GM12878 (cell line): ENCODE measurements at regions not wholly inside any gene's neighbourhood (a gene's known extent, or its start where the extent isn't known, plus 50 kb on each side); places are given as distances from the start of the nearest gene placed in this dataset.

Source experiments
- ATAC-seq: fragments of 200-7000 bp; cut with Tn5 transposase; 3 replicates; pipeline ENCODE4 v1.9.1; 2020; ENCODE audit warnings: mild to moderate bottlenecking, moderate library complexity
- BruUV-seq: library from RNA; stranded (reverse); fragments of 400-500 nt; replicated peaks from 2 replicates; lab custom pipeline; 2021; lab: Mats Ljungman, UMichigan
- CTCF ChIA-PET: fragments of 300-600 bp; sonication (Branson Sonifier 250); formaldehyde crosslinking; extraction: SDS; loops from one replicate; lab custom pipeline; 2021; ENCODE audit warnings: inconsistent platforms; lab: Yijun Ruan, JAX
- POLR2A ChIA-PET: fragments of 350-600 bp; formaldehyde crosslinking; extraction: SDS; loops from one replicate; lab custom pipeline; 2021; ENCODE audit warnings: inconsistent platforms; lab: Charles Lee
- RAD21 ChIA-PET: fragments of 300-600 bp; sonication (Branson Sonifier 250); formaldehyde crosslinking; loops from one replicate; lab custom pipeline; 2023; ENCODE audit warnings: antibody characterized with exemption; ENCODE audit not compliant: unreplicated experiment; lab: Charles Lee
- SMC1A ChIA-PET: fragments of 300-600 bp; sonication (Branson Sonifier 250); formaldehyde crosslinking; loops from one replicate; lab custom pipeline; 2023; ENCODE audit not compliant: unreplicated experiment, uncharacterized antibody; lab: Charles Lee
- DNase-seq: peaks from one replicate; pipeline ENCODE4 v3.0.0-alpha.2; 2011; ENCODE audit warnings: low read depth, low spot score
- FAIRE-seq: peaks from 3 replicates; lab custom pipeline; 2011; peaks lifted over from hg19 to GRCh38; lab: Jason Lieb, UNC
- H2AFZ ChIP-seq: 2 replicates; pipeline ENCODE4 v1.6.0; 2011; ENCODE audit warnings: low read depth, low read length, control low read depth; ENCODE audit not compliant: control insufficient read depth
- H3K27ac ChIP-seq: 2 replicates; pipeline ENCODE4 v1.5.1; 2011; ENCODE audit warnings: control low read depth; ENCODE audit not compliant: control insufficient read depth, insufficient read depth
- H3K27me3 ChIP-seq, 2 experiments: replicated peaks in 1 of 2; 2 replicates each; pipeline versions ENCODE4 v1.6.0 to v1.6.1; 2011; ENCODE audit warnings: low read length in 1 of 2; ENCODE audit not compliant: control insufficient read depth in 2 of 2, insufficient read depth in 2 of 2
- H3K36me3 ChIP-seq, 2 experiments: 2 replicates each; pipeline ENCODE4 v1.5.1; 2011; ENCODE audit warnings: low read length in 1 of 2; ENCODE audit not compliant: control insufficient read depth in 2 of 2, insufficient read depth in 2 of 2
- H3K4me1 ChIP-seq: 2 replicates; pipeline ENCODE4 v1.6.1; 2011; ENCODE audit warnings: mild to moderate bottlenecking, low read length, moderate library complexity, mixed read lengths; ENCODE audit not compliant: control insufficient read depth, insufficient read depth
- H3K4me2 ChIP-seq: 2 replicates; pipeline ENCODE4 v1.6.0; 2011; ENCODE audit warnings: control low read depth; ENCODE audit not compliant: control insufficient read depth, insufficient read depth
- H3K4me3 ChIP-seq: fragments of 200-600 bp; sonication (generic); 2 replicates; pipeline ENCODE4 v1.5.1; 2016
- H3K79me2 ChIP-seq: 2 replicates; pipeline ENCODE4 v1.6.0; 2011; ENCODE audit warnings: low read length; ENCODE audit not compliant: control insufficient read depth, insufficient read depth
- H3K9ac ChIP-seq: 2 replicates; pipeline ENCODE4 v1.8.0; 2011; ENCODE audit warnings: low read length, control low read depth, mixed read lengths; ENCODE audit not compliant: control insufficient read depth, insufficient read depth
- H3K9me3 ChIP-seq: replicated peaks from 3 replicates; pipeline ENCODE4 v1.5.1; 2011; ENCODE audit warnings: mild to moderate bottlenecking, low read length; ENCODE audit not compliant: control insufficient read depth, insufficient read depth
- H4K20me1 ChIP-seq: 2 replicates; pipeline ENCODE4 v1.6.0; 2011; ENCODE audit not compliant: control insufficient read depth, insufficient read depth
- CHD1 ChIP-seq: IDR thresholded peaks from 2 replicates; pipeline ENCODE4 v1.6.1; 2012; ENCODE audit warnings: low read depth, low read length, improper control_type of control experiment
- CREM ChIP-seq: IDR thresholded peaks from 2 replicates; pipeline ENCODE4 v1.6.1; 2014; ENCODE audit warnings: antibody characterized with exemption, low read depth
- IRF4 ChIP-seq: IDR thresholded peaks from 2 replicates; pipeline ENCODE4 v1.6.1; 2011; ENCODE audit warnings: low read depth, low read length
- NFYA ChIP-seq: IDR thresholded peaks from 2 replicates; pipeline ENCODE4 v1.6.1; 2011; ENCODE audit warnings: low read depth, mild to moderate bottlenecking, low read length, improper control_type of control experiment, borderline replicate concordance
- NR2C1 ChIP-seq: fragments of 450-650 bp; IDR thresholded peaks from 2 replicates; pipeline ENCODE4 v1.6.1; 2017; ENCODE audit warnings: antibody characterized with exemption, mild to moderate bottlenecking, moderate library complexity
- PAX5 ChIP-seq: IDR thresholded peaks from 2 replicates; pipeline ENCODE4 v1.6.1; 2011; ENCODE audit warnings: low read depth, low read length, borderline replicate concordance
- RFX5 ChIP-seq: IDR thresholded peaks from 2 replicates; pipeline ENCODE4 v1.6.1; 2011; ENCODE audit warnings: low read depth, low read length, improper control_type of control experiment
- SMAD5 ChIP-seq: IDR thresholded peaks from 2 replicates; pipeline ENCODE4 v1.6.1; 2016; ENCODE audit warnings: antibody characterized with exemption, low read depth
- SPI1 ChIP-seq: IDR thresholded peaks from 2 replicates; pipeline ENCODE4 v1.6.1; 2011; ENCODE audit warnings: low read depth, mild to moderate bottlenecking, low read length, moderate library complexity, borderline replicate concordance; ENCODE audit not compliant: insufficient read depth
- STAT3 ChIP-seq: IDR thresholded peaks from 2 replicates; pipeline ENCODE4 v1.6.1; 2011; ENCODE audit warnings: low read depth, low read length, improper control_type of control experiment
- TAF1 ChIP-seq: IDR thresholded peaks from 2 replicates; pipeline ENCODE4 v1.6.1; 2011; ENCODE audit warnings: mild to moderate bottlenecking, low read depth, low read length, borderline replicate concordance
- TBL1XR1 ChIP-seq: IDR thresholded peaks from 2 replicates; pipeline ENCODE4 v1.6.1; 2012; ENCODE audit warnings: low read depth, low read length, improper control_type of control experiment
- YY1 ChIP-seq: IDR thresholded peaks from 2 replicates; pipeline ENCODE4 v1.6.1; 2011; ENCODE audit warnings: low read depth, mild to moderate bottlenecking, low read length
- ZSCAN29 ChIP-seq: fragments of 450-650 bp; IDR thresholded peaks from 2 replicates; pipeline ENCODE4 v1.6.1; 2017; ENCODE audit warnings: mild to moderate bottlenecking, moderate library complexity
- WGBS: methylation state at CpG from one replicate; pipeline ENCODE4 v1.1.6; 2016; ENCODE audit warnings: low lambda C conversion rate; ENCODE audit not compliant: insufficient replicate concordance, insufficient coverage; ENCODE audit errors: missing lambda C conversion rate; 5-methylcytosine and 5-hydroxymethylcytosine counted together
- in situ Hi-C: fragments of 300-500 bp; cut with MboI; formaldehyde crosslinking; loops from 9 replicates; pipeline ENCODE4 v1.14.3; 2018; ENCODE audit warnings: mixed read lengths
- intact Hi-C: fragments of 100-400 bp; cut with micrococcal nuclease; formaldehyde crosslinking; loops from one replicate; pipeline ENCODE4 v1.14.2; 2022; ENCODE audit not compliant: unreplicated experiment
- TF ChIP-seq, protein P1 (sequence below): fragments of 450-650 bp; formaldehyde crosslinking; IDR thresholded peaks from 2 replicates; pipeline ENCODE4 v1.5.0; 2022; ENCODE audit warnings: mild to moderate bottlenecking, missing genetic modification characterization
- TF ChIP-seq, protein P2 (sequence below): IDR thresholded peaks from 2 replicates; pipeline ENCODE4 v1.6.1; 2012; ENCODE audit warnings: low read length, inconsistent platforms
- TF ChIP-seq, protein P3 (sequence below): fragments of 450-650 bp; IDR thresholded peaks from 2 replicates; pipeline ENCODE4 v1.6.1; 2014; ENCODE audit warnings: mild to moderate bottlenecking
- TF ChIP-seq, protein P4 (sequence below): fragments of 450-650 bp; IDR thresholded peaks from 2 replicates; pipeline ENCODE4 v1.6.1; 2016; ENCODE audit warnings: mild to moderate bottlenecking

DNA sequence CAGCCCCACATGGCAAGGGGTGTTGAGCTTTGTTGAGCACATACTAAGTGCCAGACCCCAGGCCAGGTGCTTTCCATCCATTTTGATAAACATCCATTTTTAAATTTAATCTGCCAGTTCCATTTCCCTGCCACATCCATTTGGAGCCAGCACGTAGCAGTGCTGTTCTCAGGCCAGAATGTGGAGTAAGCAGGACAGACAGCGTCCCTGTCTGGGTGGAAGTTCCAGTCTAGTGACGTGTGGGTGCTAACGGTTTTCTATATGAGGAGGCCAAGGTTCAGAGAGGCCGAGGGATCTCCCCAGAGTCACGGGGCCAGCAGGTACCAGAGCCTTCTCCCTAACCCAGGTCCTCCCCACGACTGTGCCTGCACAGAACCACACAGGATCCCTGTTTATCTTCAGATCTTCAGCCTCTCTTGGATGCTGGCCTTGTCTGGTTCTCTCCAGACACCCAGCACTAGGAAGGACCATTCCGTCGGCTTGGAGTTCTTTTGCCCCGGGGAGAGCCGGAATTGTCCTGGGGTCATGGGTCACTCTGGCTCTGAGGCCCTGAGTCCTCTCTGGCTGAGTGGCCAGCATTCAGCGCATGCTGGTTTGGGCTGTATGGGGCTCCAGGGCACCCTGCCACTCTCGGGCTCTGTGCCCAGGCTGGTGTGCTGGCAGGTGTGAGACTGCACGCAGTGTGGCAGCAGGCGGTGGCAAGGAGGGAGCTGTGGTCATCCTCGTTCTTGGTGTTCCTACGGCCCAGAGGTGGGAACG is 63.6 kb upstream of the PPARA start (continued):
- TF ChIP-seq, protein P1, sequence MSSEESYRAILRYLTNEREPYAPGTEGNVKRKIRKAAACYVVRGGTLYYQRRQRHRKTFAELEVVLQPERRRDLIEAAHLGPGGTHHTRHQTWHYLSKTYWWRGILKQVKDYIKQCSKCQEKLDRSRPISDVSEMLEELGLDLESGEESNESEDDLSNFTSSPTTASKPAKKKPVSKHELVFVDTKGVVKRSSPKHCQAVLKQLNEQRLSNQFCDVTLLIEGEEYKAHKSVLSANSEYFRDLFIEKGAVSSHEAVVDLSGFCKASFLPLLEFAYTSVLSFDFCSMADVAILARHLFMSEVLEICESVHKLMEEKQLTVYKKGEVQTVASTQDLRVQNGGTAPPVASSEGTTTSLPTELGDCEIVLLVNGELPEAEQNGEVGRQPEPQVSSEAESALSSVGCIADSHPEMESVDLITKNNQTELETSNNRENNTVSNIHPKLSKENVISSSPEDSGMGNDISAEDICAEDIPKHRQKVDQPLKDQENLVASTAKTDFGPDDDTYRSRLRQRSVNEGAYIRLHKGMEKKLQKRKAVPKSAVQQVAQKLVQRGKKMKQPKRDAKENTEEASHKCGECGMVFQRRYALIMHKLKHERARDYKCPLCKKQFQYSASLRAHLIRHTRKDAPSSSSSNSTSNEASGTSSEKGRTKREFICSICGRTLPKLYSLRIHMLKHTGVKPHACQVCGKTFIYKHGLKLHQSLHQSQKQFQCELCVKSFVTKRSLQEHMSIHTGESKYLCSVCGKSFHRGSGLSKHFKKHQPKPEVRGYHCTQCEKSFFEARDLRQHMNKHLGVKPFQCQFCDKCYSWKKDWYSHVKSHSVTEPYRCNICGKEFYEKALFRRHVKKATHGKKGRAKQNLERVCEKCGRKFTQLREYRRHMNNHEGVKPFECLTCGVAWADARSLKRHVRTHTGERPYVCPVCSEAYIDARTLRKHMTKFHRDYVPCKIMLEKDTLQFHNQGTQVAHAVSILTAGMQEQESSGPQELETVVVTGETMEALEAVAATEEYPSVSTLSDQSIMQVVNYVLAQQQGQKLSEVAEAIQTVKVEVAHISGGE (CRISPR knock-in tag) = no peak
- TF ChIP-seq TAF1 = no peak
- no peak for TF ChIP-seq YY1
- TF ChIP-seq NR2C1 = no peak
- TF ChIP-seq, protein P2, sequence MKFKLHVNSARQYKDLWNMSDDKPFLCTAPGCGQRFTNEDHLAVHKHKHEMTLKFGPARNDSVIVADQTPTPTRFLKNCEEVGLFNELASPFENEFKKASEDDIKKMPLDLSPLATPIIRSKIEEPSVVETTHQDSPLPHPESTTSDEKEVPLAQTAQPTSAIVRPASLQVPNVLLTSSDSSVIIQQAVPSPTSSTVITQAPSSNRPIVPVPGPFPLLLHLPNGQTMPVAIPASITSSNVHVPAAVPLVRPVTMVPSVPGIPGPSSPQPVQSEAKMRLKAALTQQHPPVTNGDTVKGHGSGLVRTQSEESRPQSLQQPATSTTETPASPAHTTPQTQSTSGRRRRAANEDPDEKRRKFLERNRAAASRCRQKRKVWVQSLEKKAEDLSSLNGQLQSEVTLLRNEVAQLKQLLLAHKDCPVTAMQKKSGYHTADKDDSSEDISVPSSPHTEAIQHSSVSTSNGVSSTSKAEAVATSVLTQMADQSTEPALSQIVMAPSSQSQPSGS = no peak
- TF ChIP-seq SMAD5 = no peak
- TF ChIP-seq, all 136 proteins: peak for 0

DNA sequence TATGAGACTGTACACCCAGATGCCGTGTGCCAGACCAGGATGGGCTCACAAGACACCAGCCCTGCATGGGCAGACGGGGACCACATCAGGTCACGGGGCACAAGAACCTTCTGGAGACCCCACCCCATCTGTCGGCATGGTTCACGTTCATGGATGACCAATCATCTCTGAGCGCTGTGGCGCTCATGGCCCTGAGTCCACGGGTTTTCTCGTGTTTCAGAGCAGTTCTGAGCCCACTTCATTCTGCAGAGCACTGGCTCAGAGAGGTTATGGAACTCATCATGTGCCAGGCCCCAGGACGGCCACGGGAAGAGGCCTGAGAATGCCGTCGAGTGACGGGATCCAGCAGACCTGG is 63.0 kb upstream of the PPARA start:
- in situ Hi-C loops = no loop called here
- ATAC-seq = no peak

More for the DNA sequence above, 63.0 kb upstream of the PPARA start:
- no TSS peak for BruUV-seq
- Histone ChIP-seq H3K4me2 (no peak overlapping the region), H3K79me2 (no peaks in the 10 kb centered on the region), H3K9ac (no peak overlapping the region), H3K36me3 (no peaks in the 10 kb centered on the region), H3K27ac (no peak overlapping the region), H3K27me3 (no peaks in the 10 kb centered on the region), H4K20me1 (no peaks in the 10 kb centered on the region), H2AFZ (no peak overlapping the region), H3K9me3 (no peaks in the 10 kb centered on the region), H3K4me1 (no peaks in the 10 kb centered on the region), H3K4me3 (no peak overlapping the region)
- TF ChIP-seq PAX5 (no peak), STAT3 (no peak), CREM (no peak), ZSCAN29 (no peak), RFX5 (no peak), YY1 (no peak), CHD1 (no peak), TBL1XR1 (no peak), NFYA (no peak), IRF4 (no peak), SPI1 (no peak)
- TF ChIP-seq, protein P3, sequence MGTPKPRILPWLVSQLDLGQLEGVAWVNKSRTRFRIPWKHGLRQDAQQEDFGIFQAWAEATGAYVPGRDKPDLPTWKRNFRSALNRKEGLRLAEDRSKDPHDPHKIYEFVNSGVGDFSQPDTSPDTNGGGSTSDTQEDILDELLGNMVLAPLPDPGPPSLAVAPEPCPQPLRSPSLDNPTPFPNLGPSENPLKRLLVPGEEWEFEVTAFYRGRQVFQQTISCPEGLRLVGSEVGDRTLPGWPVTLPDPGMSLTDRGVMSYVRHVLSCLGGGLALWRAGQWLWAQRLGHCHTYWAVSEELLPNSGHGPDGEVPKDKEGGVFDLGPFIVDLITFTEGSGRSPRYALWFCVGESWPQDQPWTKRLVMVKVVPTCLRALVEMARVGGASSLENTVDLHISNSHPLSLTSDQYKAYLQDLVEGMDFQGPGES = no peak
- TF ChIP-seq, protein P4, sequence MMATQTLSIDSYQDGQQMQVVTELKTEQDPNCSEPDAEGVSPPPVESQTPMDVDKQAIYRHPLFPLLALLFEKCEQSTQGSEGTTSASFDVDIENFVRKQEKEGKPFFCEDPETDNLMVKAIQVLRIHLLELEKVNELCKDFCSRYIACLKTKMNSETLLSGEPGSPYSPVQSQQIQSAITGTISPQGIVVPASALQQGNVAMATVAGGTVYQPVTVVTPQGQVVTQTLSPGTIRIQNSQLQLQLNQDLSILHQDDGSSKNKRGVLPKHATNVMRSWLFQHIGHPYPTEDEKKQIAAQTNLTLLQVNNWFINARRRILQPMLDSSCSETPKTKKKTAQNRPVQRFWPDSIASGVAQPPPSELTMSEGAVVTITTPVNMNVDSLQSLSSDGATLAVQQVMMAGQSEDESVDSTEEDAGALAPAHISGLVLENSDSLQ = no peak
- 93% methylated on average over 14 of the region's 14 CpGs for WGBS
- RAD21 ChIA-PET = no interaction called here
- CTCF ChIA-PET = no interaction called here
- SMC1A ChIA-PET = no interaction called here
- FAIRE-seq = no peak
- no peak for DNase-seq
- intact Hi-C loops = no loop called here
- POLR2A ChIA-PET = no interaction called here
